Right ventricle myocardium inferior (tissue), 1 donor: ENCODE measurements at regions not wholly inside any gene's neighbourhood (a gene's known extent, or its start where the extent isn't known, plus 50 kb on each side); places are given as distances from the start of the nearest gene placed in this dataset.
A peak's percentile ranks its signal among the peaks of the same experiment; 100 is the strongest.

ENCODE experiments used
- ATAC-seq: fragments of 200-7000 bp; cut with Tn5 transposase; one replicate; pipeline ENCODE4 v1.9.1; 2020; ENCODE audit warnings: mild to moderate bottlenecking, moderate library complexity
- DNase-seq: peaks from one replicate; pipeline ENCODE4 v3.0.0; 2021; ENCODE audit errors: missing footprints
- intact Hi-C: fragments of 100-400 bp; cut with DNase I; formaldehyde crosslinking; loops from one replicate; pipeline ENCODE4 v1.11.0; 2022
- donor health status: DM: no; HTN: yes; CAD: no; lungs with severe emphysema.

DNA sequence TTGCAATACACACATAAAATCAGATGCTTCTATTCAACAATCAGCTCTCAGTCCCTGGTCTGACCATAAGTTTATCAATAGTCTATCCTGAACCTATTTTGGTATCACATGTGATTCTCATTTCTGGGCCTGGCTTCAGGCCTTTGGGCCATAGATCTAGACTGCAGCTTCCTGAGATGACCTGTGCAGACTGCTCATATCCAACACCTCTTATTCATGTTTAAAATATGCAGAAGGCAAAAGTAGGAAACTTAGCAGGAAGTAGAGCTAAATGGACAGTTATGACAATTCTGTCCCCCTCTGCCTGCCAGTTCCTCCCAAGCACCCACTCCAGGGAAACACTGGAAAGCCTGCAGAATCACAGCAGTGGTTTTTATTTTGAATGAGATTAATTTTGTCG lies 53.3 kb downstream of the C7orf25 start:
- DNase-seq (no peak), ATAC-seq (no peak)
- intact Hi-C loops: no loop called here

DNA sequence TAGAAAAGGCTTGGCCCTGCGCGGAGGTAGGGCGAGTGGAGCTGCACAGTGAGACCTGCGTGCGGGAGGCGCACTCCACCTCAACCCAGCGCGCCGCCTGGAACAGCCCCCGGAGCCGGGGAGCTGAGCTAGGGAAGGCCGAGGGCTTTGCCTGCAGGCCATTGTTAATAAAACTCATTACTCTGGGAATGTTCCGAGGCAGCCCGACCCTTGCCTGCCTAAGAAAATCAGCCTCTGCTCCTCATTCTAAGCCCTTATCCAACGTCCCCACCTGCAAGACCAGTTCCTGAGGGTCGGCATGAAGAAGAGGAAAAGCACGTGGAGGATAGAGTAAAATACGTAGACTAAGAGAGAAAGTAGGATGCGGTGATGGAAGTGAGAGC lies 55.3 kb downstream of the C7orf25 start:
- intact Hi-C loops: no loop called here
- no peak for ATAC-seq
- peak; percentile 53 for DNase-seq

DNA sequence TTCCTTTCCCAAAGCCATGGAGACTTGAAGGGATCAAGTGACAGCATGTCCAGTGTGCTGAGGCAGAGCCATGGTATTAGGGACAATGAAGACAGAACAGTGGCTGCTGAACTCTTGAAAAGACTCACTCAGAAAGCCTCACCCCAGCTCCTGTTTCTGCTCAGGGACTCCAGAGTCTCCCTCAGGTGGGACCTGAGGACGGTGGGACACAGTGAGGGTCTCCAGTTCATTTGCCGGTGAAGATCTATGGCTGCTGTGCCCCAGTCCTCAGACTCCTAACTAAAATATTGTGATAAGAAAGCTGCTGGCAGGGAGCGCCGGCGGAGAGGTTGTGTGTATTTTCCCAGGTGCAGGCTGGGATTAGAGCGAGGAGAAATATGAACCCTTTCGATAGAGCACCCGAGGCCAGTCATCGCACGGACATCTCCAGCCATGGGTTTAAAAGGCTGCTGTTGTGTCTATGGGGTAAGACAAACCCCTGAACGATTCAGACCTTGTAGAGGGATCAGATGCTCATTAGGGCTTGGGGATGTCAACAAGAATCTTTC lies 57.2 kb downstream of the C7orf25 start:
- DNase-seq (peak; percentile 33), ATAC-seq (no peak)
- intact Hi-C loops: no loop called here

DNA sequence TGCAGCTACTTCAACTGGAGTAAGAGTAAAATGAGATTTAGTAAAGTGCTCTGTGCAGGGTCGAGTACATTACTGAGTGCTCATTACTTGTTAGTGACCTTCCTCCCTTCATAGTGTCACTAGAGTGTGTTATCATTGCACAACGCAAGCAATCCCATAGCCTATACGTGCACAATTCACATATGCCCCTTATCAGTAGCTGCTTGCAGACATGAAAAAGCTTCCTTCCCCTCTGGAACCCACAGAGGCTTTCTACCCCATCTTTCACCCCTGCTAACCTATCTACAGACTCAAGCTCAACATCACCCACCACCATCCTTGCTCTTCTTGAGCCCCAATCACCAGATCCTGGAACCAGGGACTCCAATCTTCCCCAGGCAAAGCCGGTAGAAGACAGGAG lies 59.3 kb downstream of the C7orf25 start:
- intact Hi-C loops: no loop called here
- no peak for ATAC-seq
- no peak for DNase-seq

DNA sequence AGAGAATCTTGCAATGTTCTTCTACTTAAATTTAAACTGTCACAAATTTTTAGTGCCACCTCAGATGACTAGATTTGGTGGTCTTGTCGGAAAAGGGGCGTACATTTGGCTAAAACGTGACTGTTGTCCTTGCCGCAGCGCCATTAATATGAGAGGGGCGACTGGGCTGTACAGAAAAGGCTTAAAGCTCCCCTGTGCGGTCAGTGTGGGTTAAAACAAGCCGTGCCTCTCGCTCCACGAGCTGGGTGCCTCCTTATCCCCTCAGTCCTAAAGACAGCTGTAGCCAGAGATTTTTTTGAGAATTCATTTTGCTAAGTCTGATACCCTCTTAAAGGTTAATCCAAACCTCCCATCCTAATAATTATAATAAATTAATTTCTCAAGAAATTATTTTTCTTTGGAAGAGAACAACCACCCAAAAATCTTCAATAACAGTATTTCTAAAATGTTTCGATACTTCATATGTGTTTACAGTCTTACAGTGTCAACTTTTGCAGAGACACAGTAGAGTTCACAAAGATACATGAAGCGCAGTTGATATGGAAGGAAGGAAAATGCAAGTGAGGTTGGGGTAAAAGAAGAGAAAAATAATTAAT lies 68.6 kb downstream of the C7orf25 start:
- intact Hi-C loops: loop anchor here (10.0 kb wide), 1 partner anchor 869 kb away; no protein-coding TSS in a partner anchor
- DNase-seq (no peak), ATAC-seq (peak; percentile 75)

DNA sequence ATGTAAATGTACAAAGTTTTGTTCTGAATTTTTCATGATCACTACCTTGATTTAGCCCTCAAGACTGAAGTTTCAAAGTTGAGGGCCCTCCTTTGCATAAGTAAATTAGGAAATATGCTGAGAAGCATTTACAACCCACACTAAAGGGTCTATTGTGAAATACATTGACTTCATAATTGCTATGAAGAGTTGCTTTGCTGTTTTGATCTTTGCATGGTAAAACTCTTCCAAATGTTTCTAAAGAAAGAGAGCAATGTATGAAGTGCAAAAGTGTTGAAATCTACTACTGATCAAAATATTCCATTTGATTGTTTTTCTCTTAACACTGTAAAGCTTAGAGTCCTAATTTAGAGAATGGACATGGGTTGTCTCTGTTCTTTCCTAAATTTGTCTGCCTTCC lies 77.2 kb downstream of the C7orf25 start:
- no peak for ATAC-seq
- intact Hi-C loops: loop anchor here (5.0 kb wide), 1 partner anchor 892 kb away; no protein-coding TSS in a partner anchor

DNA sequence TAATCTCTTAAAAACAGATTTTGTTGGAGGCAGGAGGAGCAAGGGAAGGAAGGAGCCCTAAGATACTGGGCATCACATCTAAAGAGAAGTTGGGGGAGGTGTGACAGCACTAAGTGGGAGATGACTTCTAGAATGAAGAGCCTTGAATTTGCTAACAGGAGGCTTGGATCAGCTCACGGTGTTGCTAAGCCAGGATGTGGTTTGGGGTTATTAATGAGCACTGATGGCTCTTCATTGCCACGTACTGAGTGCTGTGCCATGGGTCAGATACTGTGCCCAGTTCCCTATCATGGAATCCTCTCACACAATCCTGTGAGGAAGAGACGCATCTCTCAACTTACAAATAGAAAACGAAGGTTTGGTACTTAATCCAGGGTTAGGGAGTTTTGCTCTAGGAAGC lies 78.5 kb downstream of the C7orf25 start:
- intact Hi-C loops: loop anchor here (5.0 kb wide), 1 partner anchor 891 kb away; no protein-coding TSS in a partner anchor
- ATAC-seq: no peak

More for the DNA sequence above, 77.2 kb downstream of the C7orf25 start:
- no peak for DNase-seq

DNA sequence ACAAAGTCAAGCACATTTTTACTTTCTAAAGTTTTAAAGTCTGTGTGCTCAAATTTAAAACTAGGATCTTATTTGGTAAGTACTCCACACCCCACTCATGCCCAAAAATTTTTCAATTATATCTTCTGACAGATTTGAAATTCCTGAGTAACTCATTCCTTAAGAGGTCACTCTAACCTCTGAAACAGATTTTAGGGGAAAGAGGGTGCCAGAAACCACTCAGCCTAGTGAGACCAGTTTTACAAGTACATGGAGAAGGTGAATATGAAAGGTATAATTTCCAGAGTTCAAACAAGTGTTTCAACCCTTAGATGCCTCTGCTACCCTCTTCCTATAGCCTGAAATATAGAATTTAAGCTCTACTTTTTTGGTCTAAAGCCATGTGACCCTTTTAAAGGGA lies 79.2 kb downstream of the C7orf25 start:
- ATAC-seq: no peak
- intact Hi-C loops: loop anchor here (5.0 kb wide), 1 partner anchor 890 kb away; no protein-coding TSS in a partner anchor
- DNase-seq: no peak

More for the DNA sequence above, 78.5 kb downstream of the C7orf25 start:
- no peak for DNase-seq

DNA sequence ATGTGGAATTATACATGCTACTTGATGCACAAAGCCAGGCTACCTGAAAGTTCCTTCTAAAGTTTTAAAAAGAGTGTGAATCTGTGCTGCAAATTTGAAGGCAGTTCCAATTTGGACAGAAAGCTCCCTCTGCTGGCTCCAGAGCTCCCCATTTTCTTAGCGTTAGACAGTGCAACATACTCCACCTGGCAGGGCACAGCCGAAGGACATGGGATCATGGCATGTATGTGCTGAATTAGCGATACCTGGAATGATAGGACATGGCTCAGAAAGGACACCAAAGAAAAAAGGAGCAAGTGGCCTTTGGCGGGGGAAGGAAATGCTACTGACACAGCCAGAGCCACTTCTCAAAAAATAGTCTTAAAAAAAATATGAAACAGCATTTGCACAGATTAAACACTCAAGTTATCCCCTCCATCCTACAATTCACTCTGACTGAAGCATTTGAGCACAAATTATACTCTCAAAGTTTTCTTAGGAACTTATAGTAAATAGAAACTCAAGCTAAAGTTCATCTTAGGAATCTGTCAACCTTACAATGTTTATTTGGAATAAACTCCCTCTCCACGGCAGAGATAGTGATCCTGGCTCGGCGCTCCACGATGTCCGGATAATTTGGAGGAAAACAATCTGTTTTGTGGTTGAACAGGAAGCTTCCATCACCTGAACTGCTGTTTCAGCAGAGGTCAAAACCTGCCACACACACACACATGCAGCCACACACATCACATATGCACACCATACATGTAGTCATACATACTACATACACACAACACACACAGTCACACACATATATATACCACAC lies 80.0 kb downstream of the C7orf25 start:
- ATAC-seq (peak; percentile 74), DNase-seq (peak; percentile 50)
- intact Hi-C loops: loop anchor here (5.0 kb wide), 1 partner anchor 890 kb away; no protein-coding TSS in a partner anchor

DNA sequence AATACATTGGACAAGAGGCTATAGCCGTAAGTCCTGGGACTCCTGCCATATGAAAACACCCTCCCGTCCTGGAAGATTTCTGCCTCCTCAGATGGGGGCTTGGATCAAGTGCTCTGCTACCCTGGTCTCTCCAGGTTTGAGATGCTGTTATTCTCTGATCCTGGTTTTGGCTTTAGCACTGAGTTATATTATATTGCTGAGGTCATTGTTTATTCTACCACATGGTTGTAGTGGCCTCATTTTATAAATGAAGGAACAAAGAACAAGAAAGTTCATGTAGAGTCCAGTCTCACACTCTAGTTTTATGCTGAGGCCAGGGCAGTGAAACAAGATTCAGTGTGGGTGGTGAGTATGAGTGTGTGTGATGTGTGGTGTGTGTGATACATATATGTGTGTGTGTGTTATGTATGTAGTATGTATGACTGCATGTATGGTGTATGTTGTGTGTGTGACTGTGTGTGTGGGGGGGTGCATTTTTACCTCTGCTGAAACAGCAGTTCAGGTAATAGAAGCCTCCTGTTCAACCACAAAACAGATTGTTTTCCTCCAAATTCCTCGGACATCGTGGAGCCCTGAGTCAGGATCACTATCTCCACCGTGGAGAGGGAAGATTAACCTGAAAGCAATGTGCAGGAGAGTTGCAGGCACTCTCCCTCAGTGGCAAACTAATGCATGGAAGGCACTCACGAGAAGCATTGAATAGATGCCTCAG lies 80.7 kb downstream of the C7orf25 start:
- DNase-seq (no peak), ATAC-seq (no peak)
- intact Hi-C loops: loop anchor here (5.0 kb wide), 1 partner anchor 889 kb away; no protein-coding TSS in a partner anchor

DNA sequence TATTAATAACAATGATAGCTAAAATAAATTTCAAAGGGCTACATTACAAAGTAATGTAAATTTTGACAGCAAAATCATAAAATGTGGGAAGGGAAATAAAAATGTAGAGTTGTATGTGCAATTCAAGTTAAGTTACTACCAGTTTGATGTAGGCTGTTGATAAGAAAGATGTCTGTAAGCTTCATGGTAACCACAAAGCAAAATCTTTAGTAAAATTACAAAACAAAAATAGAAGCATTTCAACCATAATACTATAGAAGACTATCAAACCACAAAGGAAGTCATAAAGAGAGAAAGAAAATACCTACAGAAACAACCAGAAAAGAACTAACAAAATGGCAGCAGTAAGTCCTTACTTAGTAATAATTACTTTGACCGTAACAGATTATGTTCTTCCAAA lies 99.1 kb downstream of the C7orf25 start:
- intact Hi-C loops: no loop called here
- no peak for DNase-seq
- no peak for ATAC-seq

DNA sequence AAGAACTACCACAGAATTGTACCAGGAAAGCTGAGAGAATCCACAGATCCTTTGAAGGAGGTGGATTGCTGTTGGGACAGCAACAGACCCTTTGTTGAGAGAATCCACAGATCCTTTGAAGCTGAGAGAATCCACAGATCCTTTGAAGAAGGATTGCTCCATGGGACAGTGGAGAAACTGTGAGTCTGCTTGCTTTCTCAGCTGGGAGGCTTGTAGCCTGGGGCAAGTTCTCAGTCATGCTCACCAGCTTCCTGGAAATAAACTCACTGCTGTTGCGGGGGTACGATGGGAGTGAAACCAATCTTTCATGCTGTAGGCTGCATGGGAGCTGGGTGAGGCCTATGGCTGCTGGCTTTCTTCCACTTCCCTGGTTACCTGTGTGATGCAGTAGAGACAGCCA lies 106.3 kb downstream of the C7orf25 start:
- ATAC-seq: no peak
- intact Hi-C loops: no loop called here

DNA sequence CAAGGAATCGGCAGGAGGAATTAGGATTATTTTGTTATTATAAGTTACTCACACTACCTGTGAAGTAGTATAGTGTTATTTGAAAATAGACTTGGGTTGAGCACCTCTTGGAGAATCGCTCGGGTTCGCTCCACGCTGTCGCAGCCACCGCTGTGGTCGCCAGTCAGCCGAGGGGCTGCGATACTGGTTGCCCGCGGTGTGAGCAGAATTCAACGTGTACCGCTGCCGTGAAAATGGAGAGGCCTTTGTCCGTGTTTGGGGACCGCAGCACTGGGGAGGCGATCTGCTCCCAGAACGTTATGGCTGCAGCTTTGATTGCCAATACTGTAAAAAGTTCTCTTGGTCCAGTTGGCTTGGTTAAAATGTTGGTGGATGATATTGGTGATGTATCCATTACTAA lies 117.2 kb downstream of the C7orf25 start:
- DNase-seq: no peak
- ATAC-seq: no peak
- intact Hi-C loops: no loop called here

More for the DNA sequence above, 106.3 kb downstream of the C7orf25 start:
- DNase-seq: no peak

DNA sequence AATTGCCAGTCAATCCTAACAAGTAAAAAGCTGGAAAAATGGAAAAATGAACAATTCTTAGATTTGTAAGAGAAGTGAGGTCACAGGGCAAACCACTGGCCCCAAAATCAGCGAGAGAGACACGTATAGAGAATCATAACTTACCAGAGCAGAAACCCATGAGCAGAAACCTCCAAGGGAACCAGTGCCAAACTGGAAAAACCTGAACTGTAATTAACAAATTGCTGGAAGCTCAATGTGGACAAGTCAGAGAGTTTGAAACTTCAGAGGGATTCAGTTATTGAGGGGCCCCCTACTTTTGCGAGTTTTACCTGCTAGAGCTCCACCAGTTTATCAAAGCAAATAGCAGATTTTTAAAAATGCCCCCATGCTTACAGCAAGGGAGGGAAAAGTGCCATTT lies 119.0 kb downstream of the C7orf25 start:
- DNase-seq (no peak), ATAC-seq (no peak)
- intact Hi-C loops: no loop called here

DNA sequence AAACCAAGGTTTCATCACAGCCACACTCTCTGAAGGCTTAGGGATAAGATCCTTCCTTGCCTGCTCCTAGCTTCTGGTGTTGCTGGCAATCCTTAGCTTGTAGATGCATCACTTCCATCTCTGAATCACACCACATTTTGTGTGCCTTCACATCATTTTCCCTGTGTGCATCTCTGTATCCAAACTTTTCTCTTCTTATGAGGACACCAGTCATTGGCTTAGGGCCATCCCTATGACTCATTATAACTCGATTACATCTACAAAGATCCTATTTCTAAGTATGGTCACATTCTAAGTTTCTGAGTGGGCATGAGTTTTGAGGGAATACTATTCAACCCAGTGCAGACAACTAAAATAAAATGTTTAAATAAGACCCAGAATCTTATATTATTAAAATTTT lies 121.7 kb downstream of the C7orf25 start:
- DNase-seq (no peak), ATAC-seq (no peak)
- intact Hi-C loops: no loop called here

DNA sequence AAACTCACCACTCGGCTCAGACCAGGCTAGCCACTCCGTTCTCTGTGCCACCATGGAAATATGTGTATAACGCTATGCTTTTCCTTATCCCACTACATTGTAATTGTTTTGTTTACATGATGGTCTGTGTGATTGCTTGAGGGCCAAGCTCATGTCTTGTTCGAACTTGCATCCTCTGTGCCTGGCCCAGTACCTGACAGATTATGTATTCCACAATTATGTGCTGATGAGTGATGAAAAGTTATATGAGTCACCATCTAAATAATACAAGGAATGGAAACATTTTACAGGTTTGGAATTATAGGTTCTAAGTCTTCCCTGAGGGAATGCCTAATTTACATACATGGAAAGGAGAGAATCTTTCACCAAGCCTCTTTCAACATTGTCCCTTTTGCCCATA lies 137.4 kb downstream of the C7orf25 start:
- no peak for DNase-seq
- ATAC-seq: no peak
- intact Hi-C loops: no loop called here

DNA sequence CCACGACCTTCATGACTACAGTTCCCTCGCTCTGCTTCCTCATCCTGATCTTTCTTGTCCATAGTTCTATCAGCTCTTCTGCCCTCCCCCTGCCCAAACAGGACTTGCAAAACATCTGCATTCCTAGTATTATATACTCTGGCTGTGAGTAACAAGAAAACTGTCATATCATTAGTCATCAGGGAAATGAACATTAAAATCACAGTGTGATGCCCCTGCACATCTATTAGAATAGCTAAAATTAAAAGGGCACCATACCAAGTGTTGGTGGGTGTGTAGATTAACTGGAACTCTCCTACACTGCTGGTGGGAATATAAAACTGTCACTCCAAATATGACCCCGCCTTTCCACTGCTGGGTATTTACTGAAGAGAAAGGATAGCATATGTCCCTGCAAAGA lies 141.8 kb downstream of the C7orf25 start:
- intact Hi-C loops: no loop called here
- no peak for ATAC-seq
- DNase-seq: no peak

DNA sequence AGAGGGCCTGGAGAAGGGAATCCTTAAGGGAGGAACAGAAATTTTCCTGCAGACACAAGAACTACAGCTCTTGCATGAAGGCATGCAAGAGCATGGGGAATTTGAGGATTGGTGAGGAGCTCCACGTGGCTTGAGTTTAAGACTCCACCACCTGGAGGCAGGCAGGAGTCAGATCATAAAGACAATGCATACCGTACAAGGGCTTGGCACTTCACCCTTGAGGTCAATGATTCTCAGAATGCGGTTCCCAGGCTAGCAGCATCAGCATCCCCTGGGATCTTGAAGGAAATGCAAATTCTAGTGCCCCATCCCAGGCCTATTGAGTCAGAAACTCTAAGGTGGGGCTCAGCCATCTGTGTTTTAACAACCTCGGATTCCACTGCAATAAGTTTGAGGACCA lies 143.8 kb downstream of the C7orf25 start:
- intact Hi-C loops: no loop called here
- ATAC-seq: no peak

DNA sequence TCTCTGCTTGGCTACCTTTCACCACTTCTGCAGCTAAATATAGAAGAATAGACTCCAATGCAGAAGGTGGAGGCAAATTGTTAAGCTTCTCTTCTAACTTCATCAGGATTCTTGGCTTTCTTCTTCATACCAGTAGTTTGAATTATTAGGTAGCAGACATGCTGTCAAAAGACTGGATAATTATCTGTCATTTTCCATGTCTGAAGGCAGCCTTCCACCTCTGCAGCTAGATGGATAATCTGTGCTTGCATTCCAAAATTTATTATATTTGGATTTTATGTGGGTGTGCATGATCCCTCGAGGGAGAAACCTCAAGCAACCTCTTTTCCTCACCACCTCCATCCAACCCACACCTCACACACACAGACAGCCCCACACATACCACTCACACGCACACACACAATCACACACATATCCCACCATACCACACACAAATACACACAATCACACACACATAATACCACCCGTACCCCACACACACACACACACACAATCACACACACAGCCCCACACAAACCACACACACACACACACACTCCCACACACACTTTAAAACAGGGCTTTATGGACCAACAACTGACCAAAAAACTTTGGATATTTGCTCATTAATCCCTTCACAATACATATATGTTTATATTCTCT lies 145.0 kb downstream of the C7orf25 start:
- intact Hi-C loops: no loop called here
- ATAC-seq (no peak), DNase-seq (no peak)

More for the DNA sequence above, 143.8 kb downstream of the C7orf25 start:
- DNase-seq: no peak
